Left lung (tissue), 4 donors: ENCODE measurements at regions not wholly inside any gene's neighbourhood (a gene's known extent, or its start where the extent isn't known, plus 50 kb on each side); places are given as distances from the start of the nearest gene placed in this dataset.
A peak's percentile ranks its signal among the peaks of the same experiment; 100 is the strongest.

Source experiments
- ATAC-seq: fragments of 200-7000 bp; cut with Tn5 transposase; one replicate; pipeline ENCODE4 v1.9.1; 2020; ENCODE audit warnings: moderate library complexity
- DNase-seq, 4 donors: peaks; one replicate each; pipeline ENCODE4 v3.0.0-alpha.2; 2013 to 2020
- H3K27ac ChIP-seq, 2 donors: fragments of 200-600 bp; sonication (generic) in 1 of 2; one replicate each; pipeline versions ENCODE4 v1.5.0 to v1.8.0; 2020 to 2021
- H3K27me3 ChIP-seq, 2 donors: fragments of 200-600 bp; sonication (generic) in 1 of 2; one replicate each; pipeline versions ENCODE4 v1.5.0 to v1.8.0; 2020 to 2021
- H3K36me3 ChIP-seq, 2 donors: fragments of 200-600 bp; sonication (generic) in 1 of 2; one replicate each; pipeline versions ENCODE4 v1.5.0 to v1.8.0; 2020 to 2021
- H3K4me1 ChIP-seq, 2 donors: fragments of 200-600 bp; one replicate each; pipeline ENCODE4 v1.8.0; 2021
- H3K4me3 ChIP-seq, 2 donors: fragments of 200-600 bp; sonication (generic) in 1 of 2; one replicate each; pipeline versions ENCODE4 v1.5.0 to v1.8.0; 2020 to 2021; ENCODE audit warnings: mild to moderate bottlenecking in 1 of 2
- H3K9me3 ChIP-seq, 2 donors: fragments of 200-600 bp; sonication (generic) in 1 of 2; one replicate each; pipeline versions ENCODE4 v1.5.0 to v1.8.0; 2020 to 2021
- intact Hi-C, 2 donors: fragments of 100-400 bp; cut with DNase I; formaldehyde crosslinking; loops; one replicate each; pipeline versions ENCODE4 v1.11.2 to v1.14.2; 2022
- TF ChIP-seq, protein P1 (sequence below), 2 donors: fragments of 200-600 bp; sonication (generic) in 1 of 2; IDR thresholded peaks; one replicate each; pipeline versions ENCODE4 v1.5.0 to v1.8.0; 2021; ENCODE audit warnings: antibody characterized with exemption in 2 of 2
- donor health status: DM: no; HTN: yes; CAD: no.
- donor health status: DM: no; HTN: no; CAD: no.

DNA sequence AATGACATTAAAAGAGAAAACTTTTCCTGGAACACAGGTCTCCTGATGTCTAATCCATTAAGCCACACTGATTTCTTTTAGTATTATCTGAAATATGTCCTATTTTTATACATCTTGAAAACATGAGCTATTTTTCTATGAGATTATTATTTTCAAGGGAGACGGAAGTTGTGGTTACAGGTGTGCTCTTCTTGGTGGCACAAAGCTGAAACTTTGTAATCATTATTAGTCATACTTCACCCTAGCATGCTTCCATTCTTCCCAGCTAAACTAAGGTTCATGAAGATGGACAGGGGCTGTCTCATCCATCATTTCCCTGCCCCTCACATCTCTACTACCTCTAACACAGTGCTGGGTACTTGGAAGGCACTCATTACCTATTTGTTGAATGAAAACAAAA is 85.6 kb upstream of the POU1F1 start:
- DNase-seq (no peak), ATAC-seq (no peak)
- no peak overlapping the region for H3K27ac ChIP-seq
- no peaks in the 10 kb centered on the region for H3K36me3 ChIP-seq
- H3K27me3 ChIP-seq = no peaks in the 10 kb centered on the region
- TF ChIP-seq, protein P1, sequence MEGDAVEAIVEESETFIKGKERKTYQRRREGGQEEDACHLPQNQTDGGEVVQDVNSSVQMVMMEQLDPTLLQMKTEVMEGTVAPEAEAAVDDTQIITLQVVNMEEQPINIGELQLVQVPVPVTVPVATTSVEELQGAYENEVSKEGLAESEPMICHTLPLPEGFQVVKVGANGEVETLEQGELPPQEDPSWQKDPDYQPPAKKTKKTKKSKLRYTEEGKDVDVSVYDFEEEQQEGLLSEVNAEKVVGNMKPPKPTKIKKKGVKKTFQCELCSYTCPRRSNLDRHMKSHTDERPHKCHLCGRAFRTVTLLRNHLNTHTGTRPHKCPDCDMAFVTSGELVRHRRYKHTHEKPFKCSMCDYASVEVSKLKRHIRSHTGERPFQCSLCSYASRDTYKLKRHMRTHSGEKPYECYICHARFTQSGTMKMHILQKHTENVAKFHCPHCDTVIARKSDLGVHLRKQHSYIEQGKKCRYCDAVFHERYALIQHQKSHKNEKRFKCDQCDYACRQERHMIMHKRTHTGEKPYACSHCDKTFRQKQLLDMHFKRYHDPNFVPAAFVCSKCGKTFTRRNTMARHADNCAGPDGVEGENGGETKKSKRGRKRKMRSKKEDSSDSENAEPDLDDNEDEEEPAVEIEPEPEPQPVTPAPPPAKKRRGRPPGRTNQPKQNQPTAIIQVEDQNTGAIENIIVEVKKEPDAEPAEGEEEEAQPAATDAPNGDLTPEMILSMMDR (IDR thresholded peaks at IDR 0.05) = no peak
- no peaks in the 10 kb centered on the region for H3K9me3 ChIP-seq
- H3K4me3 ChIP-seq = no peak overlapping the region
- intact Hi-C loops = no loop called here
- H3K4me1 ChIP-seq = no peaks in the 10 kb centered on the region

DNA sequence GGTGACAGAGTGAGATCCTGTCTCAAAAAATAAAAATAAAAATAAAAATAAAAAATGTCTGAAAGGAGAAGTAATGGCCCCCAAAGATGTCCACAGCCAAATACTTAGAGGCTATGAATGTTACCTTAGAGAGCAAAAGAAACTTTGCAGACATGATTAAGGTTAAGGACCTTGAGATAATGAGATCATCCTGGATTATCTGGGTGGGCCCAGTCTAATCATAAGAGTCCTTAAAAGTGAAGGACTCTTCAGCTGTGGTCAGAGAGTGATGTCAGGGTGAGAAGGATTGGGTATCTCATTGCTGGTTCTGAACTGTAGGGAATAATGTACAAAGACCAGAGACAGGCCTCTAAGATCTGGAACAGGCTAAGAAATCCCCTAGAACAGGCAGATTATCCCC is 84.9 kb upstream of the POU1F1 start:
- H3K4me3 ChIP-seq = no peak overlapping the region
- DNase-seq (no peak), ATAC-seq (no peak)
- H3K27me3 ChIP-seq = no peaks in the 10 kb centered on the region
- no peak overlapping the region for H3K27ac ChIP-seq
- no peaks in the 10 kb centered on the region for H3K9me3 ChIP-seq
- no peaks in the 10 kb centered on the region for H3K4me1 ChIP-seq
- no peaks in the 10 kb centered on the region for H3K36me3 ChIP-seq
- TF ChIP-seq, protein P1 (IDR thresholded peaks at IDR 0.05) = no peak
- intact Hi-C loops = no loop called here

DNA sequence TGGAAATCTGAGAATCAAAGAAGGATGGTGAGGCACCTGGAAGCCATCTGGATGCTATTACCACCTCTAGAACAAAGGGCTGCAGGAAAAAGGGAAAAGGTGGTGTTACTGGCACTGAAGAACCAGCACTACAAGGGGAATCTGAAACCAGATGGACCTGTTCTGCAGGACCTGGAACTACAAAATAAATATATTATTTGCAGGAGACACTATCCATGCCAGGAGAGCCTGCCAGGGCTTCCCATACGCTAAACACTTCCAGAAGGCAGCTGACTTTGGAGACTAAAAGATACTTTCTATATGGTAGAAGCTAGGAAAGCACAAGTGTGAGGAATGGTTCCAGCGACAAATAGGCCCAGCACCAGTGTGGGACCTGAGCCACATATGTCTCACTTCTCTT is 83.4 kb upstream of the POU1F1 start:
- intact Hi-C loops = no loop called here

DNA sequence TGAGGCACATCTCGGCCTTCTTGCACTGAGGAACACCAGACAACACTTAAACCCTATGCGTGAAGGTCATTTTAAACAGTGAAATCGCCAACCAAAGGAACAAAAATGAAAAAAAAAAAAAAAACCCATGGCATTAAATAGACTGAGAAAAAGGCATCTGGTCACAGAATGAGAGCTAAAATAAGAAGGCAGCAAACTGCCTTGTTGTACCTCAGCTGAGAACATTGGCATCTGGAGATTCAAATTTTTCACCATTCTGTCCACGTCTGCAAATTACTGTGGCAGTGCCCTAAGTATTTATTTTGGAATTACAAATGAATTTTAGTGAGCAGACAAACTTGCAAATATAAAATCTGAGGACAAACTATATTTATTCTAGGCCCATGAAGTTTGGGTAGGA is 82.6 kb upstream of the POU1F1 start:
- no peak overlapping the region for H3K4me3 ChIP-seq
- no peaks in the 10 kb centered on the region for H3K9me3 ChIP-seq
- H3K36me3 ChIP-seq = no peaks in the 10 kb centered on the region
- H3K27ac ChIP-seq = no peak overlapping the region
- no peak for DNase-seq
- no peaks in the 10 kb centered on the region for H3K4me1 ChIP-seq
- intact Hi-C loops = no loop called here
- ATAC-seq = no peak
- H3K27me3 ChIP-seq = no peaks in the 10 kb centered on the region
- TF ChIP-seq, protein P1 (IDR thresholded peaks at IDR 0.05) = no peak

More for the DNA sequence above, 83.4 kb upstream of the POU1F1 start:
- peak; percentile 54 for ATAC-seq
- no peaks in the 10 kb centered on the region for H3K27me3 ChIP-seq
- no peaks in the 10 kb centered on the region for H3K4me1 ChIP-seq
- TF ChIP-seq, protein P1 (IDR thresholded peaks at IDR 0.05) = no peak
- no peaks in the 10 kb centered on the region for H3K9me3 ChIP-seq
- DNase-seq = peak in 1 of 4 donors; percentile 35
- no peak overlapping the region for H3K27ac ChIP-seq
- H3K4me3 ChIP-seq = no peak overlapping the region
- no peaks in the 10 kb centered on the region for H3K36me3 ChIP-seq

DNA sequence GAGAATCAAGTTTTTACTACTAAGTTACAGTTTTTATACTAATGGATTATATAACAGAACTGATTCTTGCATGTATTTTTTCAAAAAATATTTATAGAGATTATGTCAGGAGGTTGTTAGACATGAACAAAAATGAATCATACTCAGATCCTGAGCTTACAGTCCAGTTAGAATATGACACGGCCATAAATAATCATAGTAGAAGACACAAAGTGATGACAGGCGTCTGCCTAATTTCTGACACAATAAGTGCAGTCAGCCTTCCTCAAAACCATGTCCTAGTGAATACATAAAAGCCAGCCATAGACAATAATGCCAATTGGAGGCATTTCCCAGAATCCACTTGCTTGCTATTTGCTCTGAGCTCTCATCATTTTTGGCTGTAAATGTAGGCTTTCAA is 81.7 kb upstream of the POU1F1 start:
- intact Hi-C loops = no loop called here
- H3K36me3 ChIP-seq = no peaks in the 10 kb centered on the region
- no peak for ATAC-seq
- H3K4me1 ChIP-seq = no peaks in the 10 kb centered on the region
- H3K9me3 ChIP-seq = no peaks in the 10 kb centered on the region
- TF ChIP-seq, protein P1 (IDR thresholded peaks at IDR 0.05) = no peak
- no peaks in the 10 kb centered on the region for H3K27me3 ChIP-seq
- H3K27ac ChIP-seq = no peak overlapping the region
- no peak overlapping the region for H3K4me3 ChIP-seq
- no peak for DNase-seq
